ENCODE measurements at regions not wholly inside any gene's neighbourhood (a gene's known extent, or its start where the extent isn't known, plus 50 kb on each side); places are given as distances from the start of the nearest gene placed in this dataset.

GRCh38 chr10:88125766-88126165, 262.3 kb downstream of the PTEN start:
- no peak overlapping the region for H3K4me3 Mint-ChIP-seq
- no peaks in the 10 kb centered on the region for H3K36me3 Mint-ChIP-seq
- POLR2A ChIA-PET, result no interaction called here
- DNase-seq (ENCODE audit: low spot score) (no peak), ATAC-seq (no peak)
- H3K9me3 Mint-ChIP-seq, result peaks cover 3% of the 10 kb centered on the region; the same call in 1 of the 2 replicates
- no peak overlapping the region for H3K27ac Mint-ChIP-seq
- TF ChIP-seq NFATC4 (CRISPR knock-in tag; IDR thresholded peaks at IDR 0.05), result no peak
- TF ChIP-seq TP53 (CRISPR knock-in tag; IDR thresholded peaks at IDR 0.05), result no peak
- TF ChIP-seq ZNF423 (CRISPR knock-in tag; IDR thresholded peaks at IDR 0.05), result no peak
- no peak for TF ChIP-seq ZNF317 (CRISPR knock-in tag; IDR thresholded peaks at IDR 0.05; ENCODE audit: borderline replicate concordance, low read depth)
- no peak for TF ChIP-seq MLX (CRISPR knock-in tag; IDR thresholded peaks at IDR 0.05)
- no peak for TF ChIP-seq HMGA2 (CRISPR knock-in tag; IDR thresholded peaks at IDR 0.05)
- no peak for TF ChIP-seq FOXP4 (CRISPR knock-in tag; IDR thresholded peaks at IDR 0.05)
- TF ChIP-seq OVOL2 (CRISPR knock-in tag; IDR thresholded peaks at IDR 0.05; ENCODE audit: borderline replicate concordance), result no peak
- no peak for TF ChIP-seq CREB1 (CRISPR knock-in tag; IDR thresholded peaks at IDR 0.05)
- TF ChIP-seq CREM (CRISPR knock-in tag; IDR thresholded peaks at IDR 0.05), result no peak
- TF ChIP-seq STAT6 (CRISPR knock-in tag; conservative IDR thresholded peaks at IDR 0.05; ENCODE audit: low read depth), result no peak
- TF ChIP-seq EMX1 (CRISPR knock-in tag; IDR thresholded peaks at IDR 0.05), result no peak
- no peak for TF ChIP-seq IRF1 (CRISPR knock-in tag; IDR thresholded peaks at IDR 0.05)
- no peak for TF ChIP-seq TCF7 (CRISPR knock-in tag; IDR thresholded peaks at IDR 0.05; ENCODE audit: low read depth)
- TF ChIP-seq ETV6 (CRISPR knock-in tag; IDR thresholded peaks at IDR 0.05), result no peak
- TF ChIP-seq NR1H2 (CRISPR knock-in tag; IDR thresholded peaks at IDR 0.05), result no peak
- no peak for TF ChIP-seq ZNF512 (CRISPR knock-in tag; IDR thresholded peaks at IDR 0.05; ENCODE audit: borderline replicate concordance)
- TF ChIP-seq RELA (CRISPR knock-in tag; IDR thresholded peaks at IDR 0.05; ENCODE audit: borderline replicate concordance), result no peak
- TF ChIP-seq CTCF (IDR thresholded peaks at IDR 0.05), result no peak
- H3K4me1 Mint-ChIP-seq, result no peaks in the 10 kb centered on the region
- H3K27me3 Mint-ChIP-seq (ENCODE audit: low read depth), result no peaks in the 10 kb centered on the region
- CTCF ChIA-PET, result no interaction called here
